ENCODE measurements at regions not wholly inside any gene's neighbourhood (a gene's known extent, or its start where the extent isn't known, plus 50 kb on each side); places are given as distances from the start of the nearest gene placed in this dataset.

DNA sequence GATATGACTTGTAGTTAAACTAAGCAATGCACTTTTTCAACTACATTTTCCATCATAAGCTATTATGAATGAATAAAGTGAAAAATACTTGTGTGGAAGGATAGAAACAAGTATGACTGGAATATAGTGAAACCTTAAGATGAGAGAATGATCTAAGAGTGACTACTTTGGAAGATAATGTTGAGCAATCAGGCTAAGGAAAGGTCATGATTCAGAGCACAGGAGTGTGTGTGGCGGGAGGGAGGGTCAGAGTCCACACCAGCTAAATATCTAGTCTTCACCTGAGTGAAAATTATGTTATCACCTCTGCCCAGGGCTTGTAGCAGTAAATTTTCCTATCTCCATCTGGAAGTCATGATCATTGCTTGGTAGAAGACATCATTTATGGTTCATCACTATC is 833.4 kb upstream of the ATXN8OS start:
- Histone ChIP-seq H3K9ac (ENCODE audit: low read depth in 1 of 2, low read length in 2 of 2) (no peak overlapping the region), H3K4me3 (ENCODE audit: low read depth in 1 of 3, low read length in 3 of 3) (no peak overlapping the region), H3K9me3 (ENCODE audit: control insufficient read depth in 4 of 4, low read length in 3 of 4) (no peaks in the 10 kb centered on the region), H3K27me3 (ENCODE audit: control insufficient read depth in 4 of 4, insufficient read depth in 4 of 4, low read length in 3 of 4) (no peaks in the 10 kb centered on the region), H3K27ac (ENCODE audit: low read depth in 1 of 2, low read length in 2 of 2) (no peak overlapping the region), H3K36me3 (ENCODE audit: control insufficient read depth in 4 of 4, insufficient read depth in 3 of 4, low read depth in 1 of 4, low read length in 3 of 4) (no peaks in the 10 kb centered on the region), H3K4me1 (ENCODE audit: control insufficient read depth in 4 of 4, insufficient read depth in 4 of 4, low read length in 3 of 4) (no peaks in the 10 kb centered on the region)
- DNase-seq (ENCODE audit: low spot score), result no peak
- 33% methylated on average over 1 of the region's 1 CpG for WGBS
- TF ChIP-seq EGR1 (IDR thresholded peaks at IDR 0.05; ENCODE audit: low read depth in 2 of 2), result no peak
- TF ChIP-seq TAF1 (conservative IDR thresholded peaks at IDR 0.05), result no peak
- TF ChIP-seq, protein P1, sequence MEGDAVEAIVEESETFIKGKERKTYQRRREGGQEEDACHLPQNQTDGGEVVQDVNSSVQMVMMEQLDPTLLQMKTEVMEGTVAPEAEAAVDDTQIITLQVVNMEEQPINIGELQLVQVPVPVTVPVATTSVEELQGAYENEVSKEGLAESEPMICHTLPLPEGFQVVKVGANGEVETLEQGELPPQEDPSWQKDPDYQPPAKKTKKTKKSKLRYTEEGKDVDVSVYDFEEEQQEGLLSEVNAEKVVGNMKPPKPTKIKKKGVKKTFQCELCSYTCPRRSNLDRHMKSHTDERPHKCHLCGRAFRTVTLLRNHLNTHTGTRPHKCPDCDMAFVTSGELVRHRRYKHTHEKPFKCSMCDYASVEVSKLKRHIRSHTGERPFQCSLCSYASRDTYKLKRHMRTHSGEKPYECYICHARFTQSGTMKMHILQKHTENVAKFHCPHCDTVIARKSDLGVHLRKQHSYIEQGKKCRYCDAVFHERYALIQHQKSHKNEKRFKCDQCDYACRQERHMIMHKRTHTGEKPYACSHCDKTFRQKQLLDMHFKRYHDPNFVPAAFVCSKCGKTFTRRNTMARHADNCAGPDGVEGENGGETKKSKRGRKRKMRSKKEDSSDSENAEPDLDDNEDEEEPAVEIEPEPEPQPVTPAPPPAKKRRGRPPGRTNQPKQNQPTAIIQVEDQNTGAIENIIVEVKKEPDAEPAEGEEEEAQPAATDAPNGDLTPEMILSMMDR (IDR thresholded peaks at IDR 0.05; ENCODE audit: low read depth, low read length, missing input control), result no peak
- TF ChIP-seq, protein P2, sequence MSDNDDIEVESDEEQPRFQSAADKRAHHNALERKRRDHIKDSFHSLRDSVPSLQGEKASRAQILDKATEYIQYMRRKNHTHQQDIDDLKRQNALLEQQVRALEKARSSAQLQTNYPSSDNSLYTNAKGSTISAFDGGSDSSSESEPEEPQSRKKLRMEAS (IDR thresholded peaks at IDR 0.05), result no peak
- no peak for TF ChIP-seq NR2F2 (IDR thresholded peaks at IDR 0.05)
- no peak for TF ChIP-seq FOXA1 (IDR thresholded peaks at IDR 0.05)
- TF ChIP-seq RAD21 (IDR thresholded peaks at IDR 0.05), result no peak
- TF ChIP-seq RXRA (IDR thresholded peaks at IDR 0.05), result no peak
- no peak for TF ChIP-seq SP1 (IDR thresholded peaks at IDR 0.05)
- no peak for TF ChIP-seq FOXA2 (IDR thresholded peaks at IDR 0.05)
- TF ChIP-seq, protein P3, sequence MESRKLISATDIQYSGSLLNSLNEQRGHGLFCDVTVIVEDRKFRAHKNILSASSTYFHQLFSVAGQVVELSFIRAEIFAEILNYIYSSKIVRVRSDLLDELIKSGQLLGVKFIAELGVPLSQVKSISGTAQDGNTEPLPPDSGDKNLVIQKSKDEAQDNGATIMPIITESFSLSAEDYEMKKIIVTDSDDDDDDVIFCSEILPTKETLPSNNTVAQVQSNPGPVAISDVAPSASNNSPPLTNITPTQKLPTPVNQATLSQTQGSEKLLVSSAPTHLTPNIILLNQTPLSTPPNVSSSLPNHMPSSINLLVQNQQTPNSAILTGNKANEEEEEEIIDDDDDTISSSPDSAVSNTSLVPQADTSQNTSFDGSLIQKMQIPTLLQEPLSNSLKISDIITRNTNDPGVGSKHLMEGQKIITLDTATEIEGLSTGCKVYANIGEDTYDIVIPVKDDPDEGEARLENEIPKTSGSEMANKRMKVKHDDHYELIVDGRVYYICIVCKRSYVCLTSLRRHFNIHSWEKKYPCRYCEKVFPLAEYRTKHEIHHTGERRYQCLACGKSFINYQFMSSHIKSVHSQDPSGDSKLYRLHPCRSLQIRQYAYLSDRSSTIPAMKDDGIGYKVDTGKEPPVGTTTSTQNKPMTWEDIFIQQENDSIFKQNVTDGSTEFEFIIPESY (IDR thresholded peaks at IDR 0.05), result no peak
- TF ChIP-seq JUND (IDR thresholded peaks at IDR 0.05), result no peak
- TF ChIP-seq GABPA (IDR thresholded peaks at IDR 0.05 in 1 of 2, conservative IDR thresholded peaks at IDR 0.05 in 1 of 2), result no peak
- no peak for TF ChIP-seq YY1 (IDR thresholded peaks at IDR 0.05)
- TF ChIP-seq, protein P4, sequence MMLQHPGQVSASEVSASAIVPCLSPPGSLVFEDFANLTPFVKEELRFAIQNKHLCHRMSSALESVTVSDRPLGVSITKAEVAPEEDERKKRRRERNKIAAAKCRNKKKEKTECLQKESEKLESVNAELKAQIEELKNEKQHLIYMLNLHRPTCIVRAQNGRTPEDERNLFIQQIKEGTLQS (IDR thresholded peaks at IDR 0.05), result no peak
- no peak for TF ChIP-seq HNF4A (conservative IDR thresholded peaks at IDR 0.05)

DNA sequence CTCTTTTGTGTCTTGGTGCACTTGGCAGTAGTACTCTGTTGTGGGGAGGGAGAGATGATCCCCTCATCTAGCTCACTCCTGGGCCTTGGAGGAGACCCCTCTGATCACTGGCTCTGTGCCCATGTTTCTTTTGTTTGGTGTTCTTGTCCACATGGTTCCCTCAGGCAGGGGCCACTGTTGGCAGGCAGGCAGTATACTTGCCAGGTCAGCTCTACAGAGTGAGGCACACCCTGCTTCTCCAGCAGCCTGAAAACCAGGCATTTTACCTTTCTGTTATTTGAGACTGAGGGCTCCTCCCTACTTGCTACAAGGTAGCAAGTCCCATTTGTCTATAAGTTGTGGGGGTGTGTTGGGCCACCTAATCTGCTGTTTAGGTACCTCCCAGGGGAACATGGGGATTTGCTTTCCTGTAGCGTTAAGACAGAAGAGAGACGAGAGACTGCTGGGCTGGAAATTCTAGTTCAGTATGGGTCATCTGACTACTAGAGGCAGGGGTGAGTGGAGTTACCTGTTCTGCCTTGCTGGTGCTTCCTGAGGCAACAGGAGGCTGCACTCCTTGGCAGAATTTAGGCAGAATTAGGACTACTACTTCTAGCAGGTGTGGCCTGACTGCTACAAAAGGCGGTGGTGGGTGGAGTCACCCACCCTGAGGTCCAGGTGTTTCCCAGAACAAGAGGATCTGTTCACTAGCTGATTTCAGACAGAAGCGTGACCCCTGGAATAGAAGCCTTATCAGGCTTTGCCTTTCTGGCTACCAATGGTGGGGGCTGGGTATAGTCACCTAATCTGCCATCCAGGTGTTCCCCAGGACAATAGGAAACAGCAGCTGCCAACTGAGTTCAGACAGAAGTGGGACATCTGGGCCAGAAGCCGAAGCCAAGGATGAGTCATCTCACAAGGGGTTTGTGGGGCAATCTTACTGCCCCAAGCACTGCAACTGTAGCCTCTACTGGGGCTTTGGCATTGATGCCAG is 843.0 kb upstream of the ATXN8OS start:
- H3K36me3 ChIP-seq (ENCODE audit: control insufficient read depth in 4 of 4, insufficient read depth in 3 of 4, low read depth in 1 of 4, low read length in 3 of 4), result no peaks in the 10 kb centered on the region
- DNase-seq (ENCODE audit: low spot score), result no peak
- H3K27ac ChIP-seq (ENCODE audit: low read depth in 1 of 2, low read length in 2 of 2), result no peak overlapping the region
- H3K27me3 ChIP-seq (ENCODE audit: control insufficient read depth in 4 of 4, insufficient read depth in 4 of 4, low read length in 3 of 4), result peaks cover 0 to 2% (median 0%) of the 10 kb centered on the region in 4 donors
- peaks cover 0 to 9% (median 0%) of the 10 kb centered on the region in 4 donors for H3K9me3 ChIP-seq (ENCODE audit: control insufficient read depth in 4 of 4, low read length in 3 of 4)
- H3K4me3 ChIP-seq (ENCODE audit: low read depth in 1 of 3, low read length in 3 of 3), result no peak overlapping the region
- H3K9ac ChIP-seq (ENCODE audit: low read depth in 1 of 2, low read length in 2 of 2), result no peak overlapping the region
- no peaks in the 10 kb centered on the region for H3K4me1 ChIP-seq (ENCODE audit: control insufficient read depth in 4 of 4, insufficient read depth in 4 of 4, low read length in 3 of 4)
- WGBS, result 86% methylated on average over 5 of the region's 5 CpGs
- TF ChIP-seq, protein P3 (IDR thresholded peaks at IDR 0.05), result no peak
- no peak for TF ChIP-seq RXRA (IDR thresholded peaks at IDR 0.05)
- no peak for TF ChIP-seq NR2F2 (IDR thresholded peaks at IDR 0.05)
- no peak for TF ChIP-seq TAF1 (conservative IDR thresholded peaks at IDR 0.05)
- TF ChIP-seq, protein P4 (IDR thresholded peaks at IDR 0.05), result no peak
- TF ChIP-seq JUND (IDR thresholded peaks at IDR 0.05), result no peak
- TF ChIP-seq, protein P2 (IDR thresholded peaks at IDR 0.05), result no peak
- no peak for TF ChIP-seq EGR1 (IDR thresholded peaks at IDR 0.05; ENCODE audit: low read depth in 2 of 2)
- no peak for TF ChIP-seq FOXA1 (IDR thresholded peaks at IDR 0.05)
